ENCODE measurements at regions not wholly inside any gene's neighbourhood (a gene's known extent, or its start where the extent isn't known, plus 50 kb on each side); places are given as distances from the start of the nearest gene placed in this dataset.

GRCh38 chr2:120936476-120937334 lies 201.0 kb downstream of the GLI2 start:
- no peak for DNase-seq (ENCODE audit: low read depth)

GRCh38 chr2:120937686-120938044 lies 202.0 kb downstream of the GLI2 start:
- no peak for DNase-seq (ENCODE audit: low read depth)

GRCh38 chr2:120938045-120938771 lies 202.5 kb downstream of the GLI2 start:
- no peak for DNase-seq (ENCODE audit: low read depth)

GRCh38 chr2:120939595-120940318 lies 204.1 kb downstream of the GLI2 start:
- DNase-seq (ENCODE audit: low read depth): peak; percentile 80

- DNase-seq (ENCODE audit: low read depth): no peak
Measured at GRCh38 chr2:120940319-120940696, 204.6 kb downstream of the GLI2 start.

- DNase-seq (ENCODE audit: low read depth): no peak
Measured at GRCh38 chr2:120940726-120941256, 205.1 kb downstream of the GLI2 start.

GRCh38 chr2:120941571-120942120 lies 206.0 kb downstream of the GLI2 start:
- no peak for DNase-seq (ENCODE audit: low read depth)

GRCh38 chr2:120942658-120943057 lies 207.0 kb downstream of the GLI2 start:
- DNase-seq (ENCODE audit: low read depth): no peak

GRCh38 chr2:120943403-120944034 lies 207.9 kb downstream of the GLI2 start:
- no peak for DNase-seq (ENCODE audit: low read depth)

GRCh38 chr2:120944575-120944974 lies 208.9 kb downstream of the GLI2 start:
- DNase-seq (ENCODE audit: low read depth): no peak

GRCh38 chr2:120945091-120945490 lies 209.4 kb downstream of the GLI2 start:
- no peak for DNase-seq (ENCODE audit: low read depth)

- no peak for DNase-seq (ENCODE audit: low read depth)
Measured at GRCh38 chr2:120945832-120946499, 210.3 kb downstream of the GLI2 start.

GRCh38 chr2:120947327-120947726 lies 211.7 kb downstream of the GLI2 start:
- DNase-seq (ENCODE audit: low read depth): no peak

GRCh38 chr2:120947982-120948661 lies 212.5 kb downstream of the GLI2 start:
- no peak for DNase-seq (ENCODE audit: low read depth)

GRCh38 chr2:120948662-120949011 lies 213.0 kb downstream of the GLI2 start:
- DNase-seq (ENCODE audit: low read depth): no peak

GRCh38 chr2:120949027-120949956 lies 213.6 kb downstream of the GLI2 start:
- DNase-seq (ENCODE audit: low read depth): peak; percentile 42

- DNase-seq (ENCODE audit: low read depth): peak; percentile 28
Measured at GRCh38 chr2:120949957-120950590, 214.4 kb downstream of the GLI2 start.

- DNase-seq (ENCODE audit: low read depth): no peak
Measured at GRCh38 chr2:120951693-120952092, 216.0 kb downstream of the GLI2 start.

- peak; percentile 60 for DNase-seq (ENCODE audit: low read depth)
Measured at GRCh38 chr2:120952318-120952717, 216.7 kb downstream of the GLI2 start.
